Neural cell (in vitro differentiated cells): ENCODE measurements at regions not wholly inside any gene's neighbourhood (a gene's known extent, or its start where the extent isn't known, plus 50 kb on each side); places are given as distances from the start of the nearest gene placed in this dataset.
"Not testable (repeated sequence)": the region's sequence is repeated elsewhere in the genome, so short reads cannot be mapped to it uniquely, and the experiment has no call there.

Source experiments
- H2AFZ ChIP-seq: fragments of 200-600, 300-800 bp; sonication (generic), shearing (Covaris generic); 2 replicates; pipeline ENCODE4 v1.6.0; 2014; ENCODE audit warnings: low read depth, mild to moderate bottlenecking, antibody characterized with exemption, low read length, moderate library complexity
- H3F3A ChIP-seq: fragments of 200-600 bp; shearing (Covaris generic); 2 replicates; pipeline ENCODE4 v1.6.1; 2016; ENCODE audit warnings: mild to moderate bottlenecking, moderate library complexity, mixed read lengths, antibody characterized with exemption, low read length; ENCODE audit not compliant: insufficient read depth, poor library complexity, severe bottlenecking
- H3K27ac ChIP-seq: fragments of 200-600, 300-800 bp; sonication (generic), shearing (Covaris generic); 2 replicates; pipeline ENCODE4 v1.5.1; 2014; ENCODE audit warnings: mild to moderate bottlenecking, low read length, moderate library complexity
- H3K27me3 ChIP-seq: fragments of 300-800, 200-600 bp; sonication (generic), shearing (Covaris generic); 2 replicates; pipeline ENCODE4 v1.6.0; 2014; ENCODE audit warnings: mild to moderate bottlenecking, low read depth, low read length, moderate library complexity; ENCODE audit not compliant: insufficient read depth
- H3K36me3 ChIP-seq: fragments of 300-800, 200-600 bp; sonication (generic), shearing (Covaris generic); 2 replicates; pipeline ENCODE4 v1.5.1; 2014; ENCODE audit warnings: mild to moderate bottlenecking, antibody characterized with exemption, low read length, moderate library complexity; ENCODE audit not compliant: insufficient read depth
- H3K4me2 ChIP-seq: fragments of 300-800, 200-600 bp; sonication (generic), shearing (Covaris generic); 2 replicates; pipeline ENCODE4 v1.6.0; 2014; ENCODE audit warnings: mild to moderate bottlenecking, low read length
- H3K4me3 ChIP-seq: fragments of 300-800, 200-600 bp; sonication (generic), shearing (Covaris generic); 2 replicates; pipeline ENCODE4 v1.5.1; 2014; ENCODE audit warnings: mild to moderate bottlenecking, low read length, moderate library complexity
- H3K79me2 ChIP-seq: fragments of 200-600 bp; shearing (Covaris generic); replicated peaks from 2 replicates; pipeline ENCODE4 v1.6.0; 2014; ENCODE audit warnings: mild to moderate bottlenecking, low read length, moderate library complexity; ENCODE audit not compliant: insufficient read depth
- H3K9ac ChIP-seq: fragments of 300-800, 200-600 bp; sonication (generic), shearing (Covaris generic); 2 replicates; pipeline ENCODE4 v1.6.1; 2016; ENCODE audit warnings: mild to moderate bottlenecking, low read length, mixed read lengths
- H3K9me2 ChIP-seq: fragments of 200-600 bp; shearing (Covaris generic); 2 replicates; pipeline ENCODE4 v1.6.1; 2016; ENCODE audit warnings: mild to moderate bottlenecking, low read length, mixed read lengths; ENCODE audit not compliant: insufficient read depth
- H3K9me3 ChIP-seq: fragments of 200-600, 300-800 bp; sonication (generic), shearing (Covaris generic); 2 replicates; pipeline ENCODE4 v1.6.1; 2016; ENCODE audit warnings: mild to moderate bottlenecking, mixed run types, low read length, moderate library complexity, mixed read lengths
- H4K20me1 ChIP-seq: fragments of 200-600 bp; shearing (Covaris generic); 2 replicates; pipeline ENCODE4 v1.6.1; 2016; ENCODE audit warnings: mild to moderate bottlenecking, mixed run types; ENCODE audit not compliant: insufficient read depth
- CTCF ChIP-seq: fragments of 450-650 bp; IDR thresholded peaks from 2 replicates; pipeline ENCODE4 v1.5.1; 2014; ENCODE audit warnings: antibody characterized with exemption, mild to moderate bottlenecking, moderate library complexity; ENCODE audit not compliant: poor library complexity, severe bottlenecking
- EP300 ChIP-seq: fragments of 450-650 bp; conservative IDR thresholded peaks from 2 replicates; pipeline ENCODE4 v1.6.1; 2014; ENCODE audit warnings: antibody characterized with exemption, mild to moderate bottlenecking, moderate library complexity; ENCODE audit not compliant: poor library complexity, severe bottlenecking
- EZH2 ChIP-seq: fragments of 200-600, 300-800 bp; shearing (Covaris generic), sonication (generic); IDR thresholded peaks from 2 replicates; pipeline ENCODE4 v1.6.1; 2014; ENCODE audit warnings: antibody characterized with exemption, low read length, borderline replicate concordance, mild to moderate bottlenecking; ENCODE audit not compliant: insufficient read depth, poor library complexity, severe bottlenecking
- MXI1 ChIP-seq: fragments of 450-650 bp; conservative IDR thresholded peaks from 2 replicates; pipeline ENCODE4 v1.6.1; 2014; ENCODE audit warnings: antibody characterized with exemption, mild to moderate bottlenecking; ENCODE audit not compliant: poor library complexity, severe bottlenecking
- POLR2AphosphoS5 ChIP-seq: IDR thresholded peaks from 2 replicates; pipeline ENCODE4 v1.6.1; 2012
- RAD21 ChIP-seq: fragments of 450-650 bp; conservative IDR thresholded peaks from 2 replicates; pipeline ENCODE4 v1.6.1; 2014; ENCODE audit warnings: antibody characterized with exemption, mild to moderate bottlenecking, moderate library complexity
- REST ChIP-seq: IDR thresholded peaks from 2 replicates; pipeline ENCODE4 v1.6.1; 2012; ENCODE audit warnings: borderline replicate concordance
- SMC3 ChIP-seq: fragments of 450-650 bp; conservative IDR thresholded peaks from 2 replicates; pipeline ENCODE4 v1.6.1; 2014; ENCODE audit warnings: antibody characterized with exemption, mild to moderate bottlenecking, moderate library complexity; ENCODE audit not compliant: poor library complexity
- TAF1 ChIP-seq: IDR thresholded peaks from 2 replicates; pipeline ENCODE4 v1.6.1; 2012; ENCODE audit warnings: low read depth

- not testable (repeated sequence) for H3K9me2 ChIP-seq, H3K36me3 ChIP-seq, H3K79me2 ChIP-seq, H3K27ac ChIP-seq, H4K20me1 ChIP-seq, H3K4me2 ChIP-seq, H3K9ac ChIP-seq, H3K27me3 ChIP-seq, H3F3A ChIP-seq, H2AFZ ChIP-seq, H3K9me3 ChIP-seq, H3K4me3 ChIP-seq
Measured at GRCh38 chr4:79587207-79587606, 179.2 kb upstream of the GK2 start.

- Histone ChIP-seq H4K20me1 (no peaks in the 10 kb centered on the region), H3K9ac (no peak overlapping the region), H3K4me3 (no peak overlapping the region), H3K27ac (no peak overlapping the region), H3K9me3 (no peaks in the 10 kb centered on the region), H3K27me3 (no peaks in the 10 kb centered on the region), H2AFZ (no peak overlapping the region), H3F3A (no peaks in the 10 kb centered on the region), H3K79me2 (no peaks in the 10 kb centered on the region), H3K4me2 (no peak overlapping the region), H3K9me2 (no peaks in the 10 kb centered on the region), H3K36me3 (no peaks in the 10 kb centered on the region)
- TF ChIP-seq POLR2AphosphoS5: no peak
- no peak for TF ChIP-seq MXI1
- no peak for TF ChIP-seq CTCF
- no peak for TF ChIP-seq SMC3
- TF ChIP-seq RAD21: no peak
- TF ChIP-seq REST: no peak
- no peak for TF ChIP-seq TAF1
- TF ChIP-seq EZH2: no peak
- TF ChIP-seq EP300: no peak
Measured at GRCh38 chr4:79585834-79586233, 177.8 kb upstream of the GK2 start.

GRCh38 chr4:79585330-79585729 is 177.3 kb upstream of the GK2 start:
- no peaks in the 10 kb centered on the region for H3K79me2 ChIP-seq
- no peaks in the 10 kb centered on the region for H4K20me1 ChIP-seq
- no peaks in the 10 kb centered on the region for H3K36me3 ChIP-seq
- H2AFZ ChIP-seq: no peak overlapping the region
- no peak overlapping the region for H3K4me3 ChIP-seq
- TF ChIP-seq REST (no peak), CTCF (no peak), TAF1 (no peak), RAD21 (no peak), EP300 (no peak), MXI1 (no peak), SMC3 (no peak), POLR2AphosphoS5 (no peak), EZH2 (no peak)
- H3K4me2 ChIP-seq: no peak overlapping the region
- H3K9me2 ChIP-seq: no peaks in the 10 kb centered on the region
- no peak overlapping the region for H3K27ac ChIP-seq
- H3F3A ChIP-seq: no peaks in the 10 kb centered on the region
- no peaks in the 10 kb centered on the region for H3K27me3 ChIP-seq
- no peaks in the 10 kb centered on the region for H3K9me3 ChIP-seq
- no peak overlapping the region for H3K9ac ChIP-seq
